ENCODE measurements at regions not wholly inside any gene's neighbourhood (a gene's known extent, or its start where the extent isn't known, plus 50 kb on each side); places are given as distances from the start of the nearest gene placed in this dataset.

DNA sequence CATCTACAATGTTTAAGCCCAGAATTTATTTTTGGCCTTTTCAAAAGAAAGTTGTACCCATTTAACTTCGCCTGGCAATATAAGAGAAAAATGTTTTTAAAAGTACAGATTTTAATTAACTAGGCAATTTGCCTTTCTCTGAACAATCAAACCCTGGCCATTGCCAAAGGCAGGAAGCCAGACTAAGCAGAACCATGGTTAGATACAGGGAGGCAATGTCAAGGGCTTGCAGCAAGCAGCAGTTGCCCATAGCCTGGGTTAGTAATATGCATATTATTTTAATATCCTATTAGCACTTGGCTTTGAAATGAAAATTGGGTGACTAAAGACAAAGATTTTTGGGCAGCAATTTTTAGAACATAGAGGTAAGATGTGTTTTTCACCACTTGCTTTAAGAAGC, 51.1 kb upstream of the FRMD6 start:
- intact Hi-C loops (cut with micrococcal nuclease; ENCODE audit: unreplicated experiment) = no loop called here
- Histone ChIP-seq H3K27me3 (ENCODE audit: insufficient read depth, low read depth) (no peaks in the 10 kb centered on the region), H3K9me3 (ENCODE audit: insufficient read depth, low read depth) (no peaks in the 10 kb centered on the region), H2AFZ (no peak overlapping the region), H3K27ac (no peak overlapping the region), H3K4me1 (replicated peaks; ENCODE audit: insufficient read depth) (peaks cover 4% of the 10 kb centered on the region; the same call in 1 of the 2 replicates), H3K36me3 (ENCODE audit: low read depth) (no peaks in the 10 kb centered on the region), H3K79me2 (ENCODE audit: low read depth) (no peaks in the 10 kb centered on the region), H3F3A (ENCODE audit: insufficient read depth, low read depth) (no peaks in the 10 kb centered on the region), H3K9me2 (ENCODE audit: insufficient read depth) (no peaks in the 10 kb centered on the region), H3K4me2 (no peak overlapping the region), H3K4me3 (no peak overlapping the region), H4K20me1 (ENCODE audit: insufficient read depth) (no peaks in the 10 kb centered on the region)
- DNase-seq = no peak
- TF ChIP-seq, protein P1, sequence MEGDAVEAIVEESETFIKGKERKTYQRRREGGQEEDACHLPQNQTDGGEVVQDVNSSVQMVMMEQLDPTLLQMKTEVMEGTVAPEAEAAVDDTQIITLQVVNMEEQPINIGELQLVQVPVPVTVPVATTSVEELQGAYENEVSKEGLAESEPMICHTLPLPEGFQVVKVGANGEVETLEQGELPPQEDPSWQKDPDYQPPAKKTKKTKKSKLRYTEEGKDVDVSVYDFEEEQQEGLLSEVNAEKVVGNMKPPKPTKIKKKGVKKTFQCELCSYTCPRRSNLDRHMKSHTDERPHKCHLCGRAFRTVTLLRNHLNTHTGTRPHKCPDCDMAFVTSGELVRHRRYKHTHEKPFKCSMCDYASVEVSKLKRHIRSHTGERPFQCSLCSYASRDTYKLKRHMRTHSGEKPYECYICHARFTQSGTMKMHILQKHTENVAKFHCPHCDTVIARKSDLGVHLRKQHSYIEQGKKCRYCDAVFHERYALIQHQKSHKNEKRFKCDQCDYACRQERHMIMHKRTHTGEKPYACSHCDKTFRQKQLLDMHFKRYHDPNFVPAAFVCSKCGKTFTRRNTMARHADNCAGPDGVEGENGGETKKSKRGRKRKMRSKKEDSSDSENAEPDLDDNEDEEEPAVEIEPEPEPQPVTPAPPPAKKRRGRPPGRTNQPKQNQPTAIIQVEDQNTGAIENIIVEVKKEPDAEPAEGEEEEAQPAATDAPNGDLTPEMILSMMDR (conservative IDR thresholded peaks at IDR 0.05) = no peak
- no peak for TF ChIP-seq EZH2 (IDR thresholded peaks at IDR 0.05; ENCODE audit: low read depth)
- BruUV-seq (replicated peaks) = no TSS peak
- ChIA-PET CTCF (no interaction called here), POLR2A (ENCODE audit: unreplicated experiment) (interaction anchor here (0.8 kb wide), 1 partner anchor 46 kb away, joined by 5 read pairs; no protein-coding TSS in a partner anchor)

Measured in PC-9 (cell line).